GM18520 (cell line): ENCODE measurements at regions not wholly inside any gene's neighbourhood (a gene's known extent, or its start where the extent isn't known, plus 50 kb on each side); places are given as distances from the start of the nearest gene placed in this dataset.
"Not testable (repeated sequence)": the region's sequence is repeated elsewhere in the genome, so short reads cannot be mapped to it uniquely, and the experiment has no call there.

Source experiments
- ATAC-seq: cut with Tn5 transposase; IDR thresholded peaks from one replicate; pipeline ENCODE4 v1.9.1; 2021; ENCODE audit not compliant: unreplicated experiment

GRCh38 chr3:89533275-89533674 lies 425.9 kb downstream of the EPHA3 start:
- no peak for ATAC-seq

GRCh38 chr3:89554587-89554986 lies 447.2 kb downstream of the EPHA3 start:
- ATAC-seq = not testable (repeated sequence)

- ATAC-seq = no peak
These were observed 451.3 kb downstream of the EPHA3 start for GRCh38 chr3:89558711-89559110.

GRCh38 chr3:89560568-89560967 lies 453.1 kb downstream of the EPHA3 start:
- no peak for ATAC-seq

- no peak for ATAC-seq
These were observed 455.0 kb downstream of the EPHA3 start for GRCh38 chr3:89562373-89562772.

GRCh38 chr3:89565098-89565497 lies 457.7 kb downstream of the EPHA3 start:
- no peak for ATAC-seq

GRCh38 chr3:89570465-89570864 lies 463.0 kb downstream of the EPHA3 start:
- no peak for ATAC-seq

- ATAC-seq = no peak
These were observed 463.9 kb downstream of the EPHA3 start for GRCh38 chr3:89571298-89571697.

- no peak for ATAC-seq
These were observed 464.3 kb downstream of the EPHA3 start for GRCh38 chr3:89571707-89572106.

GRCh38 chr3:89572261-89572660 lies 464.8 kb downstream of the EPHA3 start:
- ATAC-seq = no peak

GRCh38 chr3:89576417-89576816 lies 469.0 kb downstream of the EPHA3 start:
- ATAC-seq = no peak

- ATAC-seq = no peak
These were observed 470.5 kb downstream of the EPHA3 start for GRCh38 chr3:89577637-89578530.

GRCh38 chr3:89580859-89581258 lies 473.4 kb downstream of the EPHA3 start:
- ATAC-seq = no peak

GRCh38 chr3:89584398-89584797 lies 477.0 kb downstream of the EPHA3 start:
- no peak for ATAC-seq

- ATAC-seq = no peak
These were observed 478.8 kb downstream of the EPHA3 start for GRCh38 chr3:89586256-89586655.

GRCh38 chr3:89586676-89587075 lies 479.3 kb downstream of the EPHA3 start:
- ATAC-seq = no peak

- ATAC-seq = no peak
These were observed 498.7 kb downstream of the EPHA3 start for GRCh38 chr3:89606151-89606550.

- no peak for ATAC-seq
These were observed 504.6 kb downstream of the EPHA3 start for GRCh38 chr3:89612027-89612426.

GRCh38 chr3:89613241-89613640 lies 505.8 kb downstream of the EPHA3 start:
- ATAC-seq = no peak

GRCh38 chr3:89617706-89618105 lies 510.3 kb downstream of the EPHA3 start:
- ATAC-seq = no peak

- ATAC-seq = no peak
These were observed 511.8 kb downstream of the EPHA3 start for GRCh38 chr3:89619263-89619662.

- no peak for ATAC-seq
These were observed 514.8 kb downstream of the EPHA3 start for GRCh38 chr3:89622063-89622700.
